GM18951 (cell line): ENCODE measurements at regions not wholly inside any gene's neighbourhood (a gene's known extent, or its start where the extent isn't known, plus 50 kb on each side); places are given as distances from the start of the nearest gene placed in this dataset.
"Not testable (repeated sequence)": the region's sequence is repeated elsewhere in the genome, so short reads cannot be mapped to it uniquely, and the experiment has no call there.

ENCODE experiments used
- in situ Hi-C: fragments of 300-500 bp; cut with MboI; formaldehyde crosslinking; loops from one replicate; pipeline ENCODE4 v1.12.0; 2022; ENCODE audit warnings: low sequenced_read_pairs, mixed read lengths, inconsistent platforms; ENCODE audit not compliant: unreplicated experiment

DNA sequence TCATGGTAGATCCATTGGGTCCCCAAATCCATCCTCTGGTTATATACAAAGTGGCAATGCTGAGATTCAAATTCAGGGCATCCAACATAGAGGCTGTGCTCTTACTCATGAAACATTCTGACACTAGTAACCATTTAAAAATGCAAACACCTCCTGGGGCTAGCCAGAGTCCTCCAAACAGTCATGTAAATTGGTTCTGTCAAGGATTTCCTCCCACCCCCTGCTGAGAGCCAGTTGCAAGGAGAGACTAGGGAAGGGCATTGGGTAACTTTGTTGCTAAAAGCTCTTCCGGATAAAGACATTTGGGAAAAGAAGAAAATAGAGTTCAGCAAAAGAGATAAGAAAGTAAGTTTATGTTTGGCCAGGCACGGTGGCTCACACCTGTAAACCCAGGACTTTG is 58.3 kb downstream of the ART5 start:
- in situ Hi-C loops, result loop anchor here (25.0 kb wide), 1 partner anchor 121 kb away; no protein-coding TSS in a partner anchor

DNA sequence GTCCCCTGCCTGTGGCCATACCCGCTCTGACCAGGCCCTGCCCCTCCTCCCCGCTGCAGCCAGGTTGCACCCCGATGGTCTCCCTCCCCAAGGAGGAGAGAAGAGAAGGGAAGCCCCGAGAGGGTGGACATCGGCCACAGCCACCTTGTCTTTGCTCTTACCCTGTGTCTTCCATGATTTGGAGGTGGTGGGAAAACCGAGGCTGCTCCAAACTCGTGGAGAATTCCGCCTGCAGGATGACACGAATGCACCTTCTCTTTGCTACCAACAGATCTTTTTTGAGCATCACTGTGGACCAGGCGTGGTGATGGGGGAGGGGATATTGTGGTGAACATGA is 60.4 kb downstream of the ART5 start:
- in situ Hi-C loops, result loop anchor here (25.0 kb wide), 1 partner anchor 119 kb away; no protein-coding TSS in a partner anchor

DNA sequence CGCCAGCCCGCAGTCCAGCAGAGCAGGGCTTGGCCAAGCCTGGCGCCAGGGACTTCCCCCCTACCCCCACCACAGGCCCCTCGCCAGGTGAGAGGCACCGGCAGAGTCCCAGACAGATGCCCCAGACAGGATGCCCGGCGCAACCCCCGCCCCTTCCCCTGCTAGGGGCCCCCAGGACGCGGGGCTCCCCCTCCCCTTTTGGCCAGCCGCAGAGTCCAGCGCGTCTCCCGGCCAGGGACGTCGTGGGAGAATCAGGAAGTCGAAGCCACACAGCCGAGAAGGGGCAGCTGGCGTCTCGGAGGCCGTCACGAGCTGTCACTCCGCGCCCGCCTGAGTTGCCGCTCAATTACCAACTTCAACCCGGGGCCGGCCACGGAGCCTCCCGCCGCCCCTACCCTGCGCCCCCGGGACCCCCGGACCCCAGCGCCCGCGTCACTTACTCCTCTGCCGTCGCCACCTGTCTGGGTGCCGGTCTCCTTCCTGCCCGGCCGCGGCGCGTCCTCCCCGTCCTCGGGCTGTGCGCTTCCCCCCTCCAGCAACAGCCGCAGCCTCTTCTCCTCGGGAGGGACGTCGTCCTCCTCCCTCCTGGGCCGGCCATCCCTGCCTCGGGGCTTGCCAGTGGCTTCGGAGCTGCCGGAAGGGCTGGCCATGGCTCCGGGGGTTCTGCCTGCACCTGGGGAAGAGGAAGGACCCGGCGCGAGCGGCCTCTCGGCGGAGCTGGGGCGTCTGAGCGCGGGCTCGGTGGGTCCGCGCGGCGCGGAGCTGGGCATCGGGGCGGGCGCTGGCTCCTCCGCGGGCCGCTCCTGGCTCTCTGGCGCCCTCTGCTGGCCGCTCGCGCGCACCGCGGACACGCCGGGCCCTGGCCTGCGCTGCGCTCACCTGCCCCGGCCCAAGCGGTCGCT is 61.1 kb downstream of the ART5 start:
- in situ Hi-C loops, result loop anchor here (25.0 kb wide), 1 partner anchor 118 kb away; no protein-coding TSS in a partner anchor

DNA sequence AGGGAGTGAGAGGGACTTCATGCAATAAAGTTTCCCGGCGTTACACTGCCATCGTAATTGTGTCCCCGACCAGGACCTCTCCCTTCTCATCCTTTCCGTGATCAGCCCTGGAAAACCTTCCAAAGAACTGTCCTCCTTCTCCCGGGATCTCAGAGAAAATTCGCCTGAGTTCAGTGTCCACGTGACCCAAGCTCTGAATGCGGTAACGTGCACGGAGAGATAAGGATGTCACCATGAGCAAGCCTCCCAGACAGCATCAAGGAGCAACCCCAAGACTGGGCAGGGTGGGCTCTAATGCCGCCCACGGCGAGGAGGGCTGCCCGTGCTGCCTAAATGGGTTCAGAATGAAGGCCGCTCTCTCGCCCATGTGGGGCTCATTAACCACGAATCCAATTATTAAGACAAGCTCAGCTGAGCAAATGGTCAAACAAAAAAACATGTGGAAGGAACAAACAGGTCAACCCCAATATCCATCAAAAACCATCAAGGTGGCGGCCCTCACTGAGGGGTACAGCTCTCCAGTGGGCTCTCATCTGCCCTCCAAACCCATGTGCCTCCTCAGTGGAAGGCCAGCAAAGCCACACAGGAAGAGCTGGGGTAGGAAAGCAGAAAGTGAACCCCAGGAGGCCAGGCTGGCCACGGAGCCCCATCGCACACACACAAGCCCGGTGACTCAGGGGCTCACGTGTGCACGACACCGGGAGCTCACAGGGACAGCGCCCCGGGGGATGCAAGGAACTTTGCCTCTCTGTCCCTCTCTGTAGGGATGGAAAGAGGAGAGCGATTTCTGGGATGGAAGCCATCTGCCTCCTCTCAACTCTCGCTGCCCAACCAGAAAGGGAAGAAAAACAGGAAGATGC is 62.0 kb downstream of the ART5 start:
- in situ Hi-C loops, result loop anchor here (25.0 kb wide), 1 partner anchor 118 kb away; no protein-coding TSS in a partner anchor

DNA sequence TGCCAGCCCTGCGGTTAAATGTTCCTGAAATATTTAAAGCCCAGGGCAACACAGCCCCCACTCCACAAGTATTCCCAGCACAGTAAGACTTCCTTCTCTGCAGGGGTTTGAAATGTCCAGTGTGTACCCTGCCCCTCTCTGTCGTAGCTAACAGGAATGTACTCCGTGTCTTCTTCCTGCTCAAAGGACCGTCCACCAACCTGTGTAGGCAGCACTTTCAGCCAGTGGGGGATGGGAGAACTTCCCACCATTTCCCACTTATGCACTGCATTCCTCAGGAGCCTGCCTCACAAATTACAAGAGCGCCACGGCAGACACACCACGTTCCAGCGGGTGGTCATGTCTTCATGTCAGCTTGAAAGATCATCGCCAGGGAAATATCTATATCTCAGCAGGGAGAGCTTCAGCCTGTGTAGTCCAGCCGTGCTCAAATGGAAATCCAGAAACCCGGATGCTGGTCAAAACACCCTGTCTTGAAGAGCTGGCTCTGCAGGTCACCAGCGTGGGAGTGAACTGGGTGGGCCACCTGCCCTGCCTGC is 65.7 kb downstream of the ART5 start:
- in situ Hi-C loops, result loop anchor here (25.0 kb wide), 1 partner anchor 114 kb away; no protein-coding TSS in a partner anchor

DNA sequence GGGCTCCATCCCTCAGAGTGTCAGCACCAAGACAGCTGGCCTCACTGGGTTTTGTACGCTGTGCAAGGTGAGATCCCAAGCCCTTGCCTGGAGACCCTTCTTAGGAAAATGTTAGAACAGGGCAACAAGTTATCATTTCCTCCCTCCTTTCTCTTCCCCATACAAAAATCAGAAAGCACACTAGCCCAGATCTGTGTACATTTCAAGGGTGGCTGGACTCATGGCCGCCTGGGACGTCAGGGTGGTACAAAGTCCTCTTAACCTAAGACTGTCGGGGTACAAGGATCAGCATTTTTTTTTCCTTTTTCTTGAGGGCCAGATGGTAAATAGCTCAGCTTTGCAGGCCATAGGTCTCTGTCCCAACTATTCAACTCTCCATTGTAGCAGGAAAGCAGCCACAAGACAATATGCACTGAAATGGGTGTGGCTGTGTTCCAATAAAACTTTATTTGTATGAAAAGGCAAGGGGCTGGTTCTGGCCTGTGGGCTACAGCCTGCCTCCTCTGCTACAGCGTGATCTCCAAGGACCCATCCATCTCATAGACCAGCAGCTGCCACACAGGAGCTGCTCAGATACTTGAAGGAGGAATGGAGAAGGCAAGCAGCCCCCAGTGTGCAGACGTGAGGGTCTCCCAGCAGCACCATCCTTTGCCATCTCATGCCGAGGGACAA is 68.7 kb downstream of the ART5 start:
- in situ Hi-C loops, result not testable (repeated sequence)

DNA sequence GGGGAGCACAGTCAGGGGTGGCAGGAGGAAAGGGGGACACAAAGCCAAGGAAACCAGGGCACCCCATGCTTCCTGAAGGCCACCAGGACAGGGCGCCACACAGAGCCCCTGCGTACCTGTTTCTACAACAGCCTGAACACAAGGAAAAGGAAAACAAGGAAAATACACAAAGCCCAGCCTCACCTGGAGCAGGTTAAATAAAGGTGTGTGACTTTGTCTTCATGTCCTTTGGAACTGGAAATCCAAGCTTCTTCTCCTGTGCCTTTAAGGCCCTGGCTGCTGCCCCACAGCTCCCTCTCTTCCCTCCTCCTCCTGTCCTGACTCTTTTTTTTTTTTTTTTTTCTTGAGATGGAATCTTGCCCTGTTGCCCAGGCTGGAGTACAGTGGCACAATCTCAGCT is 70.0 kb downstream of the ART5 start:
- in situ Hi-C loops, result not testable (repeated sequence)

DNA sequence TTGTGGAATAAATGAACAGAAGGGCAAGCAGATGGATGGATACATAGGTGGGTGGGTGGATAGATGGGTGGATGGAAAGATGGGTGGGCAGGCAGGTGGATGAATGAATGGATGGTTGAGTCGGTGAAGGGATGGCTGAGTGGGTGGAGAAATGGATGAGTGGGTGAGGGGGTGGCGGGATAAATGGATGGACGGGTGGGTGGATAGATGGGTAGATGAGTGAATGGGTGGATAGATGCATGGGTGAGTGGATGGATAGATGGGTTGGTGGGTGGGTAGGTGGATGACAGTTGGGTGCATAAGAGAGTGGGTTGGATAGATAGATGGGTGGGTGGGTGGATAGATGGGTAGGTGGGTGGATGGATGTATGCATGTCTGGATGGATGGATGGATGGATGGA is 76.0 kb downstream of the ART5 start:
- in situ Hi-C loops, result not testable (repeated sequence)

DNA sequence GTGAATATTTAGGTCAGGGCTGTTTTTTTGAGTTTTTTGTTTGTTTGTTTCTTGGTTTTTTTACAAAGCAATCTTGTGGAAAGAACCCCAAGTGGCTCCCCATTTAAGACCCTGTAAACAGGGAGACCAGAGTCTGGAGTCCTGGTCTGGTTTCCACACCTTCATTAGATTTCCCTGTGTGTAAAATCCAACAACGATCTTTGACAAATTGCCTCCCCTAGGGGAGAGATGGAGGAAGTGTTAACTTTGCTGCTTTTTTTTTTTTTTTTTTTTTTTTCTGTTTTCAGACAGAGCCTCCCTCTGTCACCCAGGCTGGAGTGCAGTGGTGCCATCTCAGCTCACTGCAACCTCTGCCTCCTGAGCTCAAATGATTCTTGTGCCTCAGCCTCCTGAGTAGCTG is 77.4 kb downstream of the ART5 start:
- in situ Hi-C loops, result not testable (repeated sequence)

DNA sequence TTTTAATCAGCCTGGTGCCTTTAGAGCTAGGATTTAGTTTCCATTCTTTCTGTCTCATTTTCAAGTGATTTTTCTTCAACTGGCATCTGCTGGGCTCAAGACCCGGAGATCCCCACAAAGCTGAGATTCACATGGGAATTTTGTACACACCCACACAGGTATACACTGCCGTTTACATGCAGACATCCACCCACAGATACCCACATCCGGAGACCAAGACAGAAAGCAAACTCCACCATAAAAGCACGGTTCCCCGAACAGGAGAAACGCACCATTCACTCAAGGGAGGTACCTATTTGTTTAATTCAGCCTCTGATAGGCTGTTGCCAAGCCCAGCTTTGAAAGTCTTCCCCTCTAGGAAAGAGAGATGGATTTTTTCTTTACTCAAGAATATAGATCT is 87.2 kb downstream of the ART5 start:
- in situ Hi-C loops, result not testable (repeated sequence)

DNA sequence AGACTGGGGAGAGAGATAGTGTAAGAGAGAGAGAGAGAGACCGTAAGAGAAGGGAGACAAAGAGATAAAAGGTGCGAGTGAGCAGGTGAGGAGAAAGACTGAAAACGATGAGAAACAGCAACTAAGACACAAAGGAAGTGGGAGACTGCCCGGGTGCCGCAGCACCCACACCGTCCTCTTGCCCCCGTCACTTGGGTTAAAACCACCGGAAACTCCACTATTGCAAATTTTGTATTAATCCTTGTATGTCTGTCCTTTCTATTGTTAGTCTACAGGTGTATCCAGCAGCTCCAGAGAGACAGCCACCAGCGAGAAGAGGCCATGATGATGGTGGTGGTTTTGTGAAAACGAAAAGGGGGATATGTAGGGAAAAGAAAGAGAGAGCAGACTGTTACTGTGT is 96.8 kb downstream of the ART5 start:
- in situ Hi-C loops, result not testable (repeated sequence)

DNA sequence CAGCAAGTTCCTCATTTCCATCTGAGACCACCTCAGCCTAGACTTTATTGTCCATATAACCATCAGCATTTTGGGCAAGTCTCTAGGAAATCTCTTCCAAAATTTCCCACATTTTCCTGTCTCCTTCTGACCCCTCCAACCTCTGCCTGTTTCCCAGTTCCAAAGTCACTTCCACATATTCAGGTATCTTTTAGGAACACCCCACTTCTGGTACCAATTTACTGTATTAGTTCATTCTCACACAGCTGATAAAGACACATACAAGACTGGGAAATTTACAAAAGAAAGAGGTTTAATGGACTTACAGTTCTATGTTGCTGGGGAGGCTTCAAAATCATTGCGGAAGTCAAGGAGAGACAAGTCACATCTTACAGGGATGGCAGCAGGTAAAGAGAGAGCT is 103.6 kb downstream of the ART5 start:
- in situ Hi-C loops, result not testable (repeated sequence)

DNA sequence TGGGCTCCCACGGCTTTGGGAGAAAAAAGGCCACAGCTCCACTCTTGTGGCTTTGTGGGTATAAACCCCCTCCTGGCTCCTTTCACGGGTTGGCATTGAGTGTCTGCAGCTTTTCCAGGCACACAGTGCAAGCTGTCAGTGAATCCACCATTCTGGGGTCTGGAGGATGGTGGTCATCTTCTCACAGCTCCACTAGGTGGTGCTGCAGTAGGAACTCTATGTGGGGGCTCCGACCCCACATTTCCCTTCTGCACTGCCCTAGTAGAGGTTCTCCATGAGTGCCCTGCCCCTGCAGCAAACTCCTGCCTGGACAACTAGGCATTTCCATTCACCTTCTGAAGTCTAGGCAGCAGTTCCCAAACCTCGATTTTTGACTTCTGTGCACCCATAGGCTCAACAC is 104.5 kb downstream of the ART5 start:
- in situ Hi-C loops, result not testable (repeated sequence)

DNA sequence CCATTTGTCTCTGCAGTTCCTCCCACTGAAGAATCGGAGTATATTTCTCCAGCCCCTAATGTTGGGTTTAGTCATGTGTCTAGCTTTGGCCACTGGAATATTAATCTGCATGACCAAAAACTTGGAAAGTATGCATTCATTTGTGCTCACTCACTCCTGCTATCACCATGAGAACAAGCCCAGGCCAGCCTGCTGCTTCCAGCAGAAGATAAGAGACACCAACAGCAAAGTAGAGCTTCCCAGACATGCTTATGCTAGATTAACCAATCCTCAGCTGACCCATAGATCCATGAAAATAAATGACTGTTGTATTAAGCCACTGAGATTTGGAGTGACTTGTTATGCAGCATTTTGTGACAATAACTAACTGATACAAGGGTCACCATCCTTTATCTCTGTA is 108.8 kb downstream of the ART5 start:
- in situ Hi-C loops, result not testable (repeated sequence)

DNA sequence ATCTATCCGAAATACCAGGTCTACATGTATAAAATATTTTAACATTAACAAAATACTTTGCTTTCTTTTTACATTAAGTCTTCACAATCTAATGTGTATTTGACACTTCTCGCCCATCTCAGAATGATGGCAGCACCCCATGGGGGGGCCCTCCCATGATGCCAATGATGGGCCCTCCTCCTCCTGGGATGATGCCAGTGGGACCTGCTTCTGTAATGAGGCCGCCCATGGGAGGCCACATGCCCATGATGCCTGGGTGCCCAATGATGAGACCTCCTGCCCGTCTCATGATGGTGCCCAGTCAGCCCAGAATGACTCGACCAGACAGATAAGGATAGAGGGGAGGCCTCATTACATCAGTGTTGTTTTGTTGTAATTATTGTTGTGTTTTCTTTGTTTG is 110.5 kb downstream of the ART5 start:
- in situ Hi-C loops, result not testable (repeated sequence)

DNA sequence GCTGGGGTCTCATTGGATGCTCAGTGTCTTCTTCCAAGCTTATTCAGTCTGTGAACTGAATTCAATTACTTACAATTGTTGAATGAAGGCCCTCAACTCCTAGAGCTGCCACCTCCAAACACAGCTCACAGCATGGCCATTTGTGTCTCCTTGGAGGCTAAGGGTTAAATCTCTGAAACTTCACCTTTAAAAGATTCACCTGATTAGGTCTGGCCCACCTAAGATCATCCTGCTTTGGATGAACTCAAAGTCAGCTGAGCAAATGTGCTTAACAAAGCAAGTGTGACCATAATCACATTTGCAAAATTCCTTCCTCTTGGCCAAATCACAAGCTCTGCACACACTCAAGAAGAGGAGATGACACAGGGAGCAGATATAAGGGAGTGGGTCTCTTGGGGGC is 118.2 kb downstream of the ART5 start:
- in situ Hi-C loops, result not testable (repeated sequence)

DNA sequence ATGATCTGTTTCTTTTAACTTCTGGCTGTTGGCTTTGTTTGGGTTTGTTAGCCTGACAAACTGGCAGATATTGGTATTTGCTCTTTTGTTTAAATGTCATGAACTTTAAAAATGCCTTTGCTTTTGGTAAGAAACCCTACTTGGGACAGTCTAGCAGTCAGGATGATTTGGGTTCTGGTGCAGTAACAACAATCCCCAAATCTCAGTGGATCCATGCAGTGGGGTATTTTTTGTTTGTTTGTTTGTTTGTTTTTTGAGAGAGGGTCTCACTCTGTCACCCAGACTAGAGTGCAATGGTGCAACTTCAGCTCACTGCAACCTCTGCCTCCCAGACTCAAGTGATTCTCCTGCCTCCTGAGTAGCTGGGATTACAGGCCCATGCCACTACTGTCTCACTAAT is 120.9 kb downstream of the ART5 start:
- in situ Hi-C loops, result not testable (repeated sequence)

DNA sequence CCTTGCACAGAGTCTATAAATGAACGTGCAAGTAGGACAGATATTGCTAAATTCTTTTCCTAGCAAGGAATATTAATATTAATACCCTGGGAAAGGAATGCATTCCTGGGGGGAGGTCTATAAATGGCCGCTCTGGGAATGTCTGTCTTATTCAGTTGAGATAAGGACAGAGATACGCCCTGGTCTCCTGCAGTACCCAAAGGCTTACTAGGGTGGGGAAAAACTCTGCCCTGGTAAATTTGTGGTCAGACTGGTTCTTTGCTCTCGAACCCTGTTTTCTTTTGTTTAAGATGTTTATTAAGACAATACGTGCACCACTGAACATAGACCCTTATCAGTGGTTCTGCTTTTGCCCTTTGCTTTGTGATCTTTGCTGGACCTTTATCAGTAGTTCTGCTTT is 122.0 kb downstream of the ART5 start:
- in situ Hi-C loops, result not testable (repeated sequence)

DNA sequence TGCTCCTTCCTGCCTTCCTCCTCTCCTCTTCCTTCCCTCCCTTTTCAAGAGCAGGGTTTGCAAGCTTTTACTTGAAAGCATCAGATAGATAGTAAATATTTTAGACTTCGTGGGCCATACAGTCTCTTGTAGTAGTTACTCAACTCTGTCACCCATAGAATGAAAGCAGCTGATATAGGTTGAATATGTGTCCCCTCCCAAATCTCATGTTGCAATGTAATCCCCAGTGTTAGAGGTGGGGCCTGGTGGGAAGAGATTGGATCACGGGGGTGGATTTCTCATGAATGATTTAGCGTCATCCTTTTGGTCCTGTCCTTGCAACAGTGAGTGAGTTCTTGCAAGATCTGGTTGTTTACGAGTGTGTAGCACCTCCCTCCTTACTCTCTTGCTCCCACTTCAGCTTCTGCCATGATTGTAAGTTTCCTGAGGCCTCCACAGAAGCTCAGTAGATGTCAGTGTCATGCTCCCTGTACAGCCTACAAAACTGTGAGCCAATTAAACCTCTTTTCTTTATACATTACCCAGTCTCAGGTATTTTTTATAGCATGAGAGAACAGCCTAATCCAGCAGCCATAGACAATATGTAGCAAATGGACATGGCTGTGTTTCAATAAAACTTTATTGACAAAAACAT is 124.7 kb downstream of the ART5 start:
- in situ Hi-C loops, result not testable (repeated sequence)
